Body of pancreas (tissue), 4 donors: ENCODE measurements at regions not wholly inside any gene's neighbourhood (a gene's known extent, or its start where the extent isn't known, plus 50 kb on each side); places are given as distances from the start of the nearest gene placed in this dataset.

Source experiments
- CTCF ChIP-seq, 7 experiments: fragments of 450-650 bp in 4 of 7; fragments of 200-600 bp in 3 of 7; sonication (generic) in 3 of 7; IDR thresholded peaks; one replicate each; pipeline ENCODE4 v1.5.1; 2016 to 2019; ENCODE audit warnings: antibody characterized with exemption in 7 of 7
- POLR2A ChIP-seq, 3 donors: fragments of 450-650 bp; IDR thresholded peaks; one replicate each; pipeline ENCODE4 v1.6.1; 2016; ENCODE audit warnings: antibody characterized with exemption in 3 of 3, mild to moderate bottlenecking in 2 of 3

GRCh38 chr12:71019282-71019831, 98.8 kb upstream of the PTPRR start:
- no peak for TF ChIP-seq CTCF (IDR thresholded peaks at IDR 0.05)
- no peak for TF ChIP-seq POLR2A (IDR thresholded peaks at IDR 0.05)
